ENCODE measurements at regions not wholly inside any gene's neighbourhood (a gene's known extent, or its start where the extent isn't known, plus 50 kb on each side); places are given as distances from the start of the nearest gene placed in this dataset.
"Not testable (repeated sequence)": the region's sequence is repeated elsewhere in the genome, so short reads cannot be mapped to it uniquely, and the experiment has no call there.

DNA sequence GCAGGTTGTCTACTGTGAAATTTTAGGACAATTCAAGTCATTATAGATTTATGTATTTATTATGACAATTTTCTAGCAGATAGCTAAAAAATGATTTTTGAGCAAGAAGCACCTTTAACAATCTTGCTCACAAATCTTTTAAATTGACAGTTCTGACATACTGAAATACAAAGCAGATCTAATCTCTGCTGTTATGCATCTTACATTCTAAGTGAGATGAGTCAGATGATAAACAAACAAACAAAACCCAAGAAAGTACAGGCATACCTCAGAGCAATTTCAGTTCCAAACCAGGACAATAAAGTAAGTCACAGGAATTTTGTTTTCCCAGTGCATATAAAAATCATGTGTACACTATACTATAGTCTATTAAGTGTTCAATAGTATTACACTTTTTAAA lies 430.7 kb upstream of the PTCHD4 start:
- no peak for TF ChIP-seq POLR2A (IDR thresholded peaks at IDR 0.05)
- no peak for TF ChIP-seq CTCF (IDR thresholded peaks at IDR 0.05)
- TF ChIP-seq POLR2AphosphoS5 (IDR thresholded peaks at IDR 0.05) = no peak
- DNase-seq (ENCODE audit: low spot score in 2 of 2) = no peak
- intact Hi-C loops (cut with DNase I; ENCODE audit: low total_unique reads) = no loop called here
- Histone ChIP-seq H3K36me3 (no peaks in the 10 kb centered on the region), H3K27ac (no peak overlapping the region), H3K4me3 (no peak overlapping the region), H3K4me1 (no peaks in the 10 kb centered on the region), H3K27me3 (no peaks in the 10 kb centered on the region), H3K9me3 (peaks cover 3 to 4% of the 10 kb centered on the region in 2 donors)

- no peak for TF ChIP-seq POLR2A (IDR thresholded peaks at IDR 0.05)
- TF ChIP-seq POLR2AphosphoS5 (IDR thresholded peaks at IDR 0.05) = no peak
- no peak for TF ChIP-seq CTCF (IDR thresholded peaks at IDR 0.05)
- H3K27me3 ChIP-seq = no peaks in the 10 kb centered on the region
- H3K4me1 ChIP-seq = no peaks in the 10 kb centered on the region
- no peak overlapping the region for H3K27ac ChIP-seq
- no peak overlapping the region for H3K4me3 ChIP-seq
- H3K36me3 ChIP-seq = no peaks in the 10 kb centered on the region
- intact Hi-C loops (cut with DNase I; ENCODE audit: low total_unique reads) = no loop called here
- H3K9me3 ChIP-seq = no peaks in the 10 kb centered on the region
- DNase-seq (ENCODE audit: low spot score in 2 of 2) = no peak
Measured at GRCh38 chr6:48535582-48536009, 424.6 kb upstream of the PTCHD4 start.

- H3K36me3 ChIP-seq; DNase-seq (ENCODE audit: low spot score in 2 of 2); H3K4me1 ChIP-seq; H3K27ac ChIP-seq; H3K4me3 ChIP-seq; H3K27me3 ChIP-seq; H3K9me3 ChIP-seq; intact Hi-C loops (cut with DNase I; ENCODE audit: low total_unique reads): not testable (repeated sequence)
Measured at GRCh38 chr6:48530978-48531377, 420.0 kb upstream of the PTCHD4 start.

DNA sequence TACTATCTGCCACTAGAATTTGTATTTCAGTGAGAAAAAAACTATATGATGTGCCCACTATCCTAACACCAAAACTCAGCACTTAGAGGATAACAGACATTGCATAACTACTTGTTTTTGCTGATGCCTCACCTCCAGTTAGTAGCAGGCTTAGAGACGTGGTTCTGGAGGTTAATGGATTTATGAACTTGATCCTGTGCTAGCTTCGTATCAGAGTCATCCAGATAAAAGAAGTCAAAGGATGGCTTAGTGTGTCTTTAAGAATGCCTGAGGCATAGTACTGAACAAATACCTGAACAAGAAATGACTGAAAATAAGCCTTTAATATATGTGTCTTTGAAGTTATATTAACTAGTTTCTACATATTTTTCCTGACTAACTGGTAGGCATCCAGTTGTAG lies 414.9 kb upstream of the PTCHD4 start:
- no peaks in the 10 kb centered on the region for H3K36me3 ChIP-seq
- TF ChIP-seq POLR2A (IDR thresholded peaks at IDR 0.05) = no peak
- DNase-seq (ENCODE audit: low spot score in 2 of 2) = no peak
- H3K27me3 ChIP-seq = no peaks in the 10 kb centered on the region
- no peak overlapping the region for H3K4me3 ChIP-seq
- H3K9me3 ChIP-seq = no peaks in the 10 kb centered on the region
- H3K4me1 ChIP-seq = no peaks in the 10 kb centered on the region
- H3K27ac ChIP-seq = no peak overlapping the region
- intact Hi-C loops (cut with DNase I; ENCODE audit: low total_unique reads) = no loop called here

DNA sequence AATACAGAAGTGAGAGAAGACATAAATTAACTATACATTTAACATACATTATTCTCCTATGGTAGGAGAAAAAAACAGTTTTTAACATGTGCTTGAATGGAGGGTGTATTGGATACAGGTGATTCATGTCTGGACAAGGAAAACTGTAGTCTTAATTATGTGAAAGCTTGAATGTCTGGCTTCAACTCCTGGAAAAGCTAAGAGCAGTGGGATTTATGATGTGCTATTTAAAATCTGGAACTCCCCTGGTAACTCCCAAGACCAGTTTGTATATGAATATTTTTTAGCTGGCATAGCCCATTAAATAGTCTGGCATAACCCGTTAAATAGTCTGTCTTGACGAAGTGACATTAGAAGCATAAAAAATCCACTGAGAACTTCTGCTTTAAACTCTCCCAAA lies 410.0 kb upstream of the PTCHD4 start:
- intact Hi-C loops (cut with DNase I; ENCODE audit: low total_unique reads) = no loop called here
- no peak overlapping the region for H3K4me3 ChIP-seq
- no peaks in the 10 kb centered on the region for H3K27me3 ChIP-seq
- no peak for DNase-seq (ENCODE audit: low spot score in 2 of 2)
- no peak overlapping the region for H3K27ac ChIP-seq
- no peaks in the 10 kb centered on the region for H3K4me1 ChIP-seq
- TF ChIP-seq POLR2AphosphoS5 (IDR thresholded peaks at IDR 0.05) (no peak), CTCF (IDR thresholded peaks at IDR 0.05) (no peak), POLR2A (IDR thresholded peaks at IDR 0.05) (no peak)
- H3K36me3 ChIP-seq = no peaks in the 10 kb centered on the region
- no peaks in the 10 kb centered on the region for H3K9me3 ChIP-seq

DNA sequence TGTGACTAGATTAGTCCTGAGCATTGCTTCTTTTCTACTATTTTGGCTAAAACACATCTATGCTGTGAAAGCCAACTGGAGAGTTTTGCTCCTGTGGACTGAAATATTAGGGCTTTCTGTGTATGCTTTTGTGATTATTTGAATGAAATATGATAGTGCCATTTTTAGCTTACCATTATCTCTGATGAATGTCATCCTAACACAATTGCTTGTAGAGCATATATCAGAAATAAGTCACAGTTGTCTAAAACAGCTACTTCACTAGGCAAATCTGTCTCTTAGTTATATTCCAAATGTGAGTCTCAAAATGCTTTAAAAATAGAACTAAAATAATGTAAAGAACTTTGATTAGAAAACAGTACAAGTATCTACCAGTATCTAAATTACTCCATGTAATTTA lies 401.4 kb upstream of the PTCHD4 start:
- TF ChIP-seq CTCF (IDR thresholded peaks at IDR 0.05) = no peak
- TF ChIP-seq POLR2A (IDR thresholded peaks at IDR 0.05) = no peak
- TF ChIP-seq POLR2AphosphoS5 (IDR thresholded peaks at IDR 0.05) = no peak
- Histone ChIP-seq H3K27me3 (no peaks in the 10 kb centered on the region), H3K9me3 (no peaks in the 10 kb centered on the region), H3K4me3 (no peak overlapping the region), H3K36me3 (no peaks in the 10 kb centered on the region), H3K27ac (no peak overlapping the region), H3K4me1 (no peaks in the 10 kb centered on the region)
- intact Hi-C loops (cut with DNase I; ENCODE audit: low total_unique reads) = no loop called here
- DNase-seq (ENCODE audit: low spot score in 2 of 2) = no peak
